HG03097 (cell line): ENCODE measurements at regions not wholly inside any gene's neighbourhood (a gene's known extent, or its start where the extent isn't known, plus 50 kb on each side); places are given as distances from the start of the nearest gene placed in this dataset.
"Not testable (repeated sequence)": the region's sequence is repeated elsewhere in the genome, so short reads cannot be mapped to it uniquely, and the experiment has no call there.

Source experiments
- ATAC-seq: cut with Tn5 transposase; IDR thresholded peaks from one replicate; pipeline ENCODE4 v1.9.1; 2021; ENCODE audit not compliant: unreplicated experiment, low FRiP score

GRCh38 chr12:41699658-41700057 lies 445.0 kb downstream of the GXYLT1 start:
- no peak for ATAC-seq

- no peak for ATAC-seq
Observed at GRCh38 chr12:41697161-41697560, 447.5 kb downstream of the GXYLT1 start.

GRCh38 chr12:41684997-41685396 lies 459.7 kb downstream of the GXYLT1 start:
- ATAC-seq, result no peak

GRCh38 chr12:41683513-41684240 lies 461.0 kb downstream of the GXYLT1 start:
- ATAC-seq, result no peak

GRCh38 chr12:41683023-41683422 lies 461.7 kb downstream of the GXYLT1 start:
- ATAC-seq, result no peak

- ATAC-seq, result no peak
Observed at GRCh38 chr12:41681898-41682297, 462.8 kb downstream of the GXYLT1 start.

- no peak for ATAC-seq
Observed at GRCh38 chr12:41680155-41680554, 464.5 kb downstream of the GXYLT1 start.

GRCh38 chr12:41663598-41664265 lies 475.6 kb downstream of the PDZRN4 start:
- no peak for ATAC-seq

GRCh38 chr12:41661141-41661765 lies 473.1 kb downstream of the PDZRN4 start:
- ATAC-seq, result no peak

GRCh38 chr12:41656454-41656853 lies 468.3 kb downstream of the PDZRN4 start:
- ATAC-seq, result no peak

GRCh38 chr12:41653386-41654326 lies 465.5 kb downstream of the PDZRN4 start:
- ATAC-seq, result no peak

- ATAC-seq, result no peak
Observed at GRCh38 chr12:41652981-41653380, 464.9 kb downstream of the PDZRN4 start.

GRCh38 chr12:41645624-41646023 lies 457.5 kb downstream of the PDZRN4 start:
- ATAC-seq, result no peak

- not testable (repeated sequence) for ATAC-seq
Observed at GRCh38 chr12:41642808-41643207, 454.7 kb downstream of the PDZRN4 start.

GRCh38 chr12:41636653-41637052 lies 448.5 kb downstream of the PDZRN4 start:
- ATAC-seq, result no peak

GRCh38 chr12:41635626-41636364 lies 447.7 kb downstream of the PDZRN4 start:
- ATAC-seq, result no peak

- ATAC-seq, result no peak
Observed at GRCh38 chr12:41634091-41634490, 446.0 kb downstream of the PDZRN4 start.

GRCh38 chr12:41629611-41630010 lies 441.5 kb downstream of the PDZRN4 start:
- ATAC-seq, result no peak

GRCh38 chr12:41627476-41627875 lies 439.4 kb downstream of the PDZRN4 start:
- ATAC-seq, result no peak

GRCh38 chr12:41624571-41624970 lies 436.5 kb downstream of the PDZRN4 start:
- no peak for ATAC-seq
